ENCODE measurements at regions not wholly inside any gene's neighbourhood (a gene's known extent, or its start where the extent isn't known, plus 50 kb on each side); places are given as distances from the start of the nearest gene placed in this dataset.

DNA sequence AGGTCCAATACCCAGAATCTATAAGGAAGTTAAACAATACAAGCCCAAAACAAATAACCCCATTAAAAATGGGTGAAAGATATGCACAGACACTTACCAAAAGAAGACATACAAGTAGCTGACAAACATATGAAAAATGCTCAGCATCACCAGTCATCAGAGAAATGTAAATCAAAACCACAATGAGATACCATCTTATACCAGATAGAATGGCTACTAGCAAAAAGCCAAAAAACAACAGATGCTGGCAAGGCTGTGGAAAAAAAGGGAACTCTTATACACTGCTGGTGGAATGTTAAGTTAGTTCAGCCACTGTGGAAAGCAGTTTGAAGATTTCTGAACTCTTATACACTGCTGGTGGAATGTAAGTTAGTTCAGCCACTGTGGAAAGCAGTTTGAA, 331.1 kb downstream of the KIF20B start:
- TF ChIP-seq, protein P1, sequence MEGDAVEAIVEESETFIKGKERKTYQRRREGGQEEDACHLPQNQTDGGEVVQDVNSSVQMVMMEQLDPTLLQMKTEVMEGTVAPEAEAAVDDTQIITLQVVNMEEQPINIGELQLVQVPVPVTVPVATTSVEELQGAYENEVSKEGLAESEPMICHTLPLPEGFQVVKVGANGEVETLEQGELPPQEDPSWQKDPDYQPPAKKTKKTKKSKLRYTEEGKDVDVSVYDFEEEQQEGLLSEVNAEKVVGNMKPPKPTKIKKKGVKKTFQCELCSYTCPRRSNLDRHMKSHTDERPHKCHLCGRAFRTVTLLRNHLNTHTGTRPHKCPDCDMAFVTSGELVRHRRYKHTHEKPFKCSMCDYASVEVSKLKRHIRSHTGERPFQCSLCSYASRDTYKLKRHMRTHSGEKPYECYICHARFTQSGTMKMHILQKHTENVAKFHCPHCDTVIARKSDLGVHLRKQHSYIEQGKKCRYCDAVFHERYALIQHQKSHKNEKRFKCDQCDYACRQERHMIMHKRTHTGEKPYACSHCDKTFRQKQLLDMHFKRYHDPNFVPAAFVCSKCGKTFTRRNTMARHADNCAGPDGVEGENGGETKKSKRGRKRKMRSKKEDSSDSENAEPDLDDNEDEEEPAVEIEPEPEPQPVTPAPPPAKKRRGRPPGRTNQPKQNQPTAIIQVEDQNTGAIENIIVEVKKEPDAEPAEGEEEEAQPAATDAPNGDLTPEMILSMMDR (IDR thresholded peaks at IDR 0.05) = no peak
- no peak for TF ChIP-seq POLR2A (IDR thresholded peaks at IDR 0.05)
